CD14-positive monocyte (primary cell): ENCODE measurements at regions not wholly inside any gene's neighbourhood (a gene's known extent, or its start where the extent isn't known, plus 50 kb on each side); places are given as distances from the start of the nearest gene placed in this dataset.

Experiments
- DNase-seq, 3 donors: peaks; one replicate each; pipeline ENCODE4 v3.0.0-alpha.2; 2011 to 2022
- H2AFZ ChIP-seq: 2 replicates; pipeline ENCODE4 v1.6.0; 2012; ENCODE audit warnings: mild to moderate bottlenecking, low read depth, low read length, inconsistent platforms; ENCODE audit not compliant: insufficient read depth, poor library complexity, severe bottlenecking
- H3K27ac ChIP-seq, 2 donors: 1 replicate in 1 of 2; 2 replicates in 1 of 2; pipeline ENCODE4 v1.5.1; 2012 to 2013; ENCODE audit warnings: low read length in 2 of 2, control low read depth in 1 of 2, inconsistent platforms in 1 of 2, low read depth in 1 of 2, mild to moderate bottlenecking in 1 of 2
- H3K27me3 ChIP-seq, 2 donors: one replicate each; pipeline versions ENCODE4 v1.6.0 to v1.6.1; 2011 to 2013; ENCODE audit warnings: low read length in 2 of 2; ENCODE audit not compliant: control insufficient read depth in 2 of 2, insufficient read depth in 2 of 2
- H3K36me3 ChIP-seq, 2 donors: replicated peaks in 1 of 2; 1 replicate in 1 of 2; 2 replicates in 1 of 2; pipeline versions ENCODE4 v1.5.1 to v1.6.1; 2012 to 2013; ENCODE audit warnings: low read length in 2 of 2, control low read depth in 1 of 2, inconsistent platforms in 1 of 2, mild to moderate bottlenecking in 1 of 2; ENCODE audit not compliant: insufficient read depth in 2 of 2, control insufficient read depth in 1 of 2
- H3K4me1 ChIP-seq, 2 donors: 1 replicate in 1 of 2; 2 replicates in 1 of 2; pipeline versions ENCODE4 v1.5.1 to v1.6.1; 2012 to 2013; ENCODE audit warnings: low read length in 2 of 2, control low read depth in 1 of 2, inconsistent platforms in 1 of 2, mild to moderate bottlenecking in 1 of 2, moderate library complexity in 1 of 2; ENCODE audit not compliant: insufficient read depth in 2 of 2, control insufficient read depth in 1 of 2
- H3K4me2 ChIP-seq: replicated peaks from 2 replicates; pipeline ENCODE3; 2012; ENCODE audit warnings: low read length, moderate library complexity, mild to moderate bottlenecking; ENCODE audit not compliant: poor library complexity, severe bottlenecking; ENCODE audit errors: extremely low read depth
- H3K4me3 ChIP-seq, 3 experiments: fragments of 200-600 bp in 1 of 3; sonication (generic) in 1 of 3; replicated peaks in 1 of 3; 1 replicate in 2 of 3; 2 replicates in 1 of 3; pipeline ENCODE4 v1.5.1; 2011 to 2013; ENCODE audit warnings: low read length in 3 of 3, mild to moderate bottlenecking in 3 of 3, control low read depth in 2 of 3, low read depth in 2 of 3, inconsistent platforms in 1 of 3, moderate library complexity in 1 of 3
- H3K79me2 ChIP-seq: 2 replicates; pipeline ENCODE4 v1.6.0; 2012; ENCODE audit warnings: mild to moderate bottlenecking, control low read depth, inconsistent platforms, low read length, moderate library complexity; ENCODE audit not compliant: insufficient read depth
- H3K9ac ChIP-seq: 2 replicates; pipeline ENCODE4 v1.6.0; 2017; ENCODE audit warnings: low read length, mild to moderate bottlenecking; ENCODE audit not compliant: insufficient read depth, poor library complexity, severe bottlenecking
- H3K9me3 ChIP-seq, 2 donors: replicated peaks in 1 of 2; 1 replicate in 1 of 2; 2 replicates in 1 of 2; pipeline versions ENCODE4 v1.5.1 to v1.6.1; 2012 to 2013; ENCODE audit warnings: low read length in 2 of 2, control low read depth in 1 of 2; ENCODE audit not compliant: control insufficient read depth in 1 of 2, insufficient read depth in 1 of 2
- H4K20me1 ChIP-seq: 2 replicates; pipeline ENCODE4 v1.6.0; 2012; ENCODE audit warnings: mild to moderate bottlenecking, low read length, control low read depth, moderate library complexity; ENCODE audit not compliant: insufficient read depth
- H3K27ac Mint-ChIP-seq, 7 donors: one replicate each; pipeline ENCODE4 v1.8.0; 2020; ENCODE audit warnings: mild to moderate bottlenecking in 7 of 7, mixed read lengths in 7 of 7, moderate library complexity in 6 of 7, inconsistent platforms in 2 of 7
- H3K27me3 Mint-ChIP-seq, 3 donors: one replicate each; pipeline ENCODE4 v1.8.0; 2021 to 2022; ENCODE audit warnings: low read depth in 3 of 3, mild to moderate bottlenecking in 3 of 3, mixed read lengths in 3 of 3, moderate library complexity in 3 of 3, inconsistent platforms in 1 of 3
- H3K36me3 Mint-ChIP-seq, 2 donors: one replicate each; pipeline ENCODE4 v1.8.0; 2020; ENCODE audit warnings: mixed read lengths in 2 of 2, inconsistent platforms in 1 of 2, mild to moderate bottlenecking in 1 of 2
- H3K4me1 Mint-ChIP-seq: one replicate; pipeline ENCODE4 v1.8.0; 2020; ENCODE audit warnings: mild to moderate bottlenecking, mixed read lengths
- H3K4me3 Mint-ChIP-seq, 2 donors: one replicate each; pipeline ENCODE4 v1.8.0; 2020; ENCODE audit warnings: mild to moderate bottlenecking in 2 of 2, mixed read lengths in 2 of 2, moderate library complexity in 1 of 2
- H3K9me3 Mint-ChIP-seq, 7 donors: one replicate each; pipeline ENCODE4 v1.8.0; 2020 to 2022; ENCODE audit warnings: mixed read lengths in 7 of 7, mild to moderate bottlenecking in 6 of 7, moderate library complexity in 6 of 7, inconsistent platforms in 2 of 7
- WGBS: methylation state at CpG from one replicate; pipeline ENCODE4 v1.1.5; 2013; ENCODE audit warnings: missing lambda C conversion rate; ENCODE audit not compliant: insufficient coverage; 5-methylcytosine and 5-hydroxymethylcytosine counted together
- intact Hi-C, 2 donors: fragments of 100-400 bp; cut with micrococcal nuclease; formaldehyde crosslinking; loops; one replicate each; pipeline versions ENCODE4 v1.15.0 to v1.15.1; 2023
- TF ChIP-seq, protein P1 (sequence below): fragments of 200-600 bp; IDR thresholded peaks from one replicate; pipeline ENCODE4 v1.8.0; 2022; ENCODE audit warnings: antibody characterized with exemption, mild to moderate bottlenecking

DNA sequence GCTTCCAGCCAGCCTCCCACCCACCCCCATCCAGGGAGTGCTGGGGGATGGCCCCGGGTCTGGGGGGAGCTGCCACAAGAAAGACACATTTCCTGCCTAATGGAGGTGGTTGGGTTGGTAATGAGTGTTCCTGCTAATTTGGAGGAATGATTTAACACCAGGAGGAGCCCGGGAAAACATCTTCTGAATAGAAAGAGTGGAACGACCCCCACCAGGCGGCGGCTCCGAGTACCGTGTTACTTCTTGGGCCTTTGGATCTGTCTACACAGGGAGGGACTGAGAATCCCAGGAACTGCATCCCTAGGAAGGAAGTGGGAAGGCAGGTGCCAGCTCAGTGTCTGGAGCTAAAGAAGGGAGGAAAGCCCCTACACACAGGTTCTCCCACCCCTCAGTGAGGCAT, 64.6 kb downstream of the TSPAN17 start:
- Histone ChIP-seq H4K20me1 (no peaks in the 10 kb centered on the region), H3K36me3 (no peaks in the 10 kb centered on the region), H3K79me2 (no peaks in the 10 kb centered on the region), H3K27ac (no peak overlapping the region), H3K4me1 (no peaks in the 10 kb centered on the region), H3K4me3 (no peak overlapping the region), H3K9me3 (peaks cover 0 to 6% of the 10 kb centered on the region in 2 donors), H3K9ac (no peak overlapping the region), H2AFZ (no peak overlapping the region), H3K27me3 (peaks cover 4 to 23% of the 10 kb centered on the region in 2 donors), H3K4me2 (no peak overlapping the region)
- no peak overlapping the region for H3K4me3 Mint-ChIP-seq
- TF ChIP-seq, protein P1, sequence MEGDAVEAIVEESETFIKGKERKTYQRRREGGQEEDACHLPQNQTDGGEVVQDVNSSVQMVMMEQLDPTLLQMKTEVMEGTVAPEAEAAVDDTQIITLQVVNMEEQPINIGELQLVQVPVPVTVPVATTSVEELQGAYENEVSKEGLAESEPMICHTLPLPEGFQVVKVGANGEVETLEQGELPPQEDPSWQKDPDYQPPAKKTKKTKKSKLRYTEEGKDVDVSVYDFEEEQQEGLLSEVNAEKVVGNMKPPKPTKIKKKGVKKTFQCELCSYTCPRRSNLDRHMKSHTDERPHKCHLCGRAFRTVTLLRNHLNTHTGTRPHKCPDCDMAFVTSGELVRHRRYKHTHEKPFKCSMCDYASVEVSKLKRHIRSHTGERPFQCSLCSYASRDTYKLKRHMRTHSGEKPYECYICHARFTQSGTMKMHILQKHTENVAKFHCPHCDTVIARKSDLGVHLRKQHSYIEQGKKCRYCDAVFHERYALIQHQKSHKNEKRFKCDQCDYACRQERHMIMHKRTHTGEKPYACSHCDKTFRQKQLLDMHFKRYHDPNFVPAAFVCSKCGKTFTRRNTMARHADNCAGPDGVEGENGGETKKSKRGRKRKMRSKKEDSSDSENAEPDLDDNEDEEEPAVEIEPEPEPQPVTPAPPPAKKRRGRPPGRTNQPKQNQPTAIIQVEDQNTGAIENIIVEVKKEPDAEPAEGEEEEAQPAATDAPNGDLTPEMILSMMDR, result no peak
- no peak overlapping the region for H3K27ac Mint-ChIP-seq
- peaks cover 28 to 54% (median 44%) of the 10 kb centered on the region in 3 donors for H3K27me3 Mint-ChIP-seq
- no peaks in the 10 kb centered on the region for H3K36me3 Mint-ChIP-seq
- H3K4me1 Mint-ChIP-seq, result no peaks in the 10 kb centered on the region
- WGBS, result no CpG with 5 or more reads among the region's 7 CpGs
- intact Hi-C loops, result no loop called here
- H3K9me3 Mint-ChIP-seq, result peaks cover 0 to 20% (median 11%) of the 10 kb centered on the region in 7 donors
- DNase-seq, result no peak

DNA sequence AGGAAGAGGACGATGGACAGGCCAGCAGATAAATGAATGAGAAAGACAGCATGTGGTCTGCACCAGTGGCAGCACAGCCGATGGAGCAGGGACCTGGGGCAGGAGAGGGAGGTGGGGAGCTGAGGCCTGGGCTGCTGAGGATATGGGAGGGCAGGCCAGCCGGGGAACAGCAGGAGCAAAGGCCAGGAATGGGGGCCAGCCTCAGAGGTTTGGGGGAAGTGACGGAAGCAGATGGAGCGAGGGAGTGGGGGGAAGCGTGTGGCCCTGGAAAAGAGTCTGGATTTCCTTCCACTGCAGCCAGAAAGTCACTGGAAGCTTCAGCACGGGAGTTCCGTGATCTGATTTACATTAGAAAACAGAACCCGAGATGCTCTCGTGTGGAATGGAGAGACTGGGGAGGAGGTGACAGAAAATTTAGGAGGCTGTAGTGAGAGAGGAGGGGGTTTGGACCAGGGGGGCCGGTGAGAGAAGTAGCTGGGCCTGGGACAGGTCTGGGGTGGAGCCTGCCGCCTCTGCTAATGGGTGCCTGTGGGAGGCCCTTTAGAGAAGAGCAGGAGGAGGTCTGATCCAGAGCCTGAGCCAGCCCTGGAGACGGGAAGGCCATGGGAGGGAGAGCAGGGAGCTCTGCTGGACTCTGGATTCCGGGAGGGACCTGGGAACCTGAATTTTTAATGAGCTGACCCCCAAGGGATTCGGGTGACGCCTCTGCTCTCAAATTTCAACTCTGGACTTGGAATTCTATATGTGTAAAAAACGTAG, 65.4 kb downstream of the TSPAN17 start:
- no peak for DNase-seq
- WGBS, result 24% methylated on average over 12 of the region's 17 CpGs

More for the DNA sequence above, 65.4 kb downstream of the TSPAN17 start:
- no peak overlapping the region for H3K27ac ChIP-seq
- Mint-ChIP-seq H3K4me1 (no peaks in the 10 kb centered on the region), H3K9me3 (peaks cover 0 to 20% (median 11%) of the 10 kb centered on the region in 7 donors), H3K4me3 (peak overlapping the region in 1 of 2 donors; percentile 63), H3K27ac (no peak overlapping the region), H3K27me3 (peaks cover 30 to 55% (median 42%) of the 10 kb centered on the region in 3 donors), H3K36me3 (no peaks in the 10 kb centered on the region)
- no peaks in the 10 kb centered on the region for H3K4me1 ChIP-seq
- H3K27me3 ChIP-seq, result peaks cover 4 to 23% of the 10 kb centered on the region in 2 donors
- no peak overlapping the region for H3K4me2 ChIP-seq
- no peak overlapping the region for H3K4me3 ChIP-seq
- no peak overlapping the region for H2AFZ ChIP-seq
- no peaks in the 10 kb centered on the region for H4K20me1 ChIP-seq
- peaks cover 0 to 6% of the 10 kb centered on the region in 2 donors for H3K9me3 ChIP-seq
- TF ChIP-seq, protein P1, result no peak
- intact Hi-C loops, result no loop called here
- H3K36me3 ChIP-seq, result no peaks in the 10 kb centered on the region
- H3K79me2 ChIP-seq, result no peaks in the 10 kb centered on the region
- no peak overlapping the region for H3K9ac ChIP-seq
